Natural killer cell treated with Interleukin-12 subunit alpha and Interleukin-12 subunit beta and Interleukin-15 and Interleukin-18, amount 100 ng/mL, for 72 hours (primary cell): ENCODE measurements at regions not wholly inside any gene's neighbourhood (a gene's known extent, or its start where the extent isn't known, plus 50 kb on each side); places are given as distances from the start of the nearest gene placed in this dataset.

Source experiments
- ATAC-seq, 2 donors: fragments of 150-1000 bp; cut with Tn5 transposase in 1 of 2; sonication (Bioruptor Pico), chemical (Tn5 transposase) in 1 of 2; 2 replicates each; pipeline ENCODE4 v1.10.0; 2021
- DNase-seq: peaks from one replicate; pipeline ENCODE4 v3.0.0; 2022; ENCODE audit warnings: low spot score
- H3K27ac Mint-ChIP-seq, 2 donors: 1 replicate in 1 of 2; 2 replicates in 1 of 2; pipeline ENCODE4 v1.8.0; 2022; ENCODE audit warnings: mixed read lengths in 2 of 2, mild to moderate bottlenecking in 1 of 2, moderate library complexity in 1 of 2
- H3K27me3 Mint-ChIP-seq, 2 donors: 1 replicate in 1 of 2; 2 replicates in 1 of 2; pipeline ENCODE4 v1.8.0; 2022; ENCODE audit warnings: mixed read lengths in 2 of 2
- H3K36me3 Mint-ChIP-seq: one replicate; pipeline ENCODE4 v1.8.0; 2022; ENCODE audit warnings: mixed read lengths
- H3K4me1 Mint-ChIP-seq, 2 donors: 1 replicate in 1 of 2; 2 replicates in 1 of 2; pipeline ENCODE4 v1.8.0; 2022; ENCODE audit warnings: low read depth in 2 of 2, mixed read lengths in 2 of 2, mild to moderate bottlenecking in 1 of 2
- H3K4me3 Mint-ChIP-seq: one replicate; pipeline ENCODE4 v1.8.0; 2022; ENCODE audit warnings: mixed read lengths
- H3K9me3 Mint-ChIP-seq: 2 replicates; pipeline ENCODE4 v1.8.0; 2022; ENCODE audit warnings: mixed read lengths

DNA sequence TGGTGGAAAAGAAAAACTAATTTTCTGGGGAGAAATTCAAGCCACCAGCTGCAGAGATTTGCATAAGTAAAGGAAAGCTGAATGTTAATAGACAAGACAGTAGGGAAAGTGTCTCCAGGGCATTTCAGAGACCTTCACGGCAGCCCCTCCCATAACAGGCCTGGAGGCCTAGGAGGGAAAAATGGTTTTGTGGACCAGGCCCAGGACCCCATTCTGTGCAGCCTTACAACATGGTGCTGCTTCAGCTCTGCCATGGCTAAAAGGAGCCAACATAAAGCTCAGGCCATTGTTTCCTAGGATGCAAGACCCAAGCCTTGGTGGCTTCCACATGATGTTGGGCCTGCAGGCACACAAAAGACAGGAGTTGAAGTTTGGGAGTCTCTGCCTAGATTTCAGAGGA is 697.1 kb downstream of the SOCS6 start:
- Mint-ChIP-seq H3K27me3 (no peaks in the 10 kb centered on the region), H3K36me3 (no peaks in the 10 kb centered on the region), H3K27ac (no peak overlapping the region), H3K4me1 (no peaks in the 10 kb centered on the region), H3K4me3 (no peak overlapping the region), H3K9me3 (peaks cover 15% of the 10 kb centered on the region)
- ATAC-seq (no peak), DNase-seq (no peak)

DNA sequence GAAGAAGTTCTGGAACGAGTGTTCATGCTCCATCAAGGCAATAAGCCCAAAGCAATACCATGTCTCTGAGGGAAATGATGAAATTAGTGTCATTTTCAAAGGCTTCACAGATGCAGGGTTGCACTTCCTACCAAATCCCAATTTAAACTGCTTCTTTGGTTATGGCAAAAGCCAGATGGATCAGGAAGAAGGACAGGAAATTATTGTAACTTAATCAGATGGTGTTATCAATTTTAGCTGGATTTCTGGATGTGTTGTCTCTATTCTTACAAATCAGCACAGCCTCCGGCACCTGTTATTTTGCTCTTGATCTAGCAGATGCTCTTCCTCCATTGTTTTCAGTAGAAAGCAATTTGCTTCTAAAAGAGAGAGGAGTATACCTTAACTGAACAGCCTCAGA is 693.4 kb downstream of the SOCS6 start:
- Mint-ChIP-seq H3K9me3 (peaks cover 16% of the 10 kb centered on the region), H3K4me3 (no peak overlapping the region), H3K4me1 (no peaks in the 10 kb centered on the region), H3K27ac (no peak overlapping the region), H3K36me3 (no peaks in the 10 kb centered on the region), H3K27me3 (no peaks in the 10 kb centered on the region)
- DNase-seq (no peak), ATAC-seq (no peak)

DNA sequence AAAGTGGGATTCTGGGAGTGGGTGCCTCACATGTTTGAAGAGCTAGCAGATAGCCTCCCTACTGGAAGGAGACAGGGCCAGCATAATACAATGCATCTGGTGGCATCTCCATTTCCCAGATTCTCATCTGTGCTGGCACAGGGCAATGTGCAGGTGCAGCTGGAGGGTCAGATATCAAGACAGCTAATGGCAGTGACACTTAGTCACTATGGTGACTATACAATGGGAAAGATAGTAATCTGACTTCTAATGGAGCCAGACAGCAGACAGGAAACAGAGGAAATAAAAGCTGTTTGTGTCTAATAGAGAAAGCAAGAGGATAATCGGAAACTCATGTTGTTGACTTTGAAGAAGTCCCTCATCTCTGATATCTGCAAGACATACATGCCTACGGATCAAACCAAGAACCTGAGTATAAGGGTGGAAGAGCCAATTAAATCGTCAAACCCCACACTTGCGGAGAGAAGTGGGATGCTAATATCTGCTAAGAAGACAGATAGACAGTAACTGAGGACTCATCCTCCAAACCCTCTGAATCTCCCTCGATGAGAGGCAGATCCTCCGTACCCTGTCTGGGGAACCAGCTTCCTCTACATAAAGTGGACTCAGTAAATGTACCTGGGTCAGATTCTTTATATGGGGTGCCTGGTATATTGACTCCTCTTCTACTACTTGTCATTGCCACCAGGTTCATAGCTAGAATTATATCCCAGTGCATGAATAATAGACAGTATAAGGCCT is 692.7 kb downstream of the SOCS6 start:
- no peaks in the 10 kb centered on the region for H3K36me3 Mint-ChIP-seq
- H3K4me3 Mint-ChIP-seq, result no peak overlapping the region
- H3K9me3 Mint-ChIP-seq, result peaks cover 19% of the 10 kb centered on the region
- DNase-seq (no peak), ATAC-seq (no peak)
- no peaks in the 10 kb centered on the region for H3K4me1 Mint-ChIP-seq
- H3K27me3 Mint-ChIP-seq, result no peaks in the 10 kb centered on the region
- H3K27ac Mint-ChIP-seq, result no peak overlapping the region

DNA sequence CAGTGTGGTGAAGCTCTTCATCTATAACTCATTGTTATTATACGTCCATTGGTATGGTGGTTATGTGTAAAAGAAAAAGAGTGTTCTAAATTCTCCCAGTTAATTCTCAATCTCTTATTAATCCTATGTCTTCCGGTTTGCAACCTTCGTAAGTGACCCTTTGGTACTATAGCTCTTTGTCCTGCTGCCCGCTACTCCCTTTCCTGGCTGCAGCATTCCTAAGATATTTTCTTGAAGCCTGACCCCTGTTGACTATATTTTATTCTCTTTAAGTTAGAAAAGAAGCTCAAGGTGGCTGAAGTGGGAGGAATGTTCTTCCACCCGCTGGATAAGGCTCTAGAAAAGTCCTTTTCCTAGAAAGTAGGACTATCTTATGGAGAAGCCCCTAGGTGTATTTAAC is 684.8 kb downstream of the SOCS6 start:
- H3K9me3 Mint-ChIP-seq, result peaks cover 25% of the 10 kb centered on the region
- H3K4me3 Mint-ChIP-seq, result no peak overlapping the region
- ATAC-seq (no peak), DNase-seq (no peak)
- H3K36me3 Mint-ChIP-seq, result no peaks in the 10 kb centered on the region
- no peak overlapping the region for H3K27ac Mint-ChIP-seq
- H3K27me3 Mint-ChIP-seq, result no peaks in the 10 kb centered on the region
- no peaks in the 10 kb centered on the region for H3K4me1 Mint-ChIP-seq

DNA sequence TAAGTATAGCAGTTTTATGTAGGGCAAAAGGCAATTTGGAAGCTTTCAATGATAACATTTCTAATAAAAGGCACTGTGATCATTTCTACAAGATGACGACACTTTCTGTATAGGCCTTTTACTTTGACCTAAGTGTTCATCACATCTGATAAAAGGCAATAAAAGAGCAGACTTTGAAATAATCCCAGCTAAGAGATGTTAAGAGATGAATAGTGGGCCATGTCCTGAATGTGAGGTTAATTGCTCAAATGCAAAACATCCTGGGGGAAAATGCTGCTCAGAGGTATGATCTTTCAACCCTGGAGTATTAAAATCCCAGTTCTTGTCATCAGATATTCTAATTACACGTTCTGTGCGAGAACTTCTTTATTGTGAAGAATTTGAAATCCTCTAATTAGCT is 677.6 kb downstream of the SOCS6 start:
- Mint-ChIP-seq H3K27me3 (no peaks in the 10 kb centered on the region), H3K36me3 (no peaks in the 10 kb centered on the region), H3K9me3 (peaks cover 11% of the 10 kb centered on the region), H3K4me1 (no peaks in the 10 kb centered on the region), H3K27ac (no peak overlapping the region), H3K4me3 (no peak overlapping the region)
- DNase-seq (no peak), ATAC-seq (no peak)

DNA sequence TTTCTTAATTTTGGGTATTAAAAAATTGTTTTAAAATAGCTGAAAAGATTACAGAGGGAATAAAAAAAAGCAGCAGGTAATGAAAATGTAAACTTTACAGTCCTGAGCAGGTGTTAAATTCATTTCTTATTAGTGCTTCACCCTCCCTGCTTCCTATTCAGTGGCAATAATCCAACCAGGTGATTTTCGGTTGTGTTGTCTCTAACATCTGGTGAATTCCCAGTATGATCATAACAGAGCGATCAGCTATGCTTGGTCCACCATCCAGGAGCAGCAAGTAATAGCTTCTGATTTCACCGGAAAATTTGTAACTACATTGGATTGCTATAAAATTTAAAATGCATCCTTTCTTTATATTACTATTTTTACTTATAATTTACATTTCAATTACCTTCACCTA is 673.1 kb downstream of the SOCS6 start:
- no peaks in the 10 kb centered on the region for H3K4me1 Mint-ChIP-seq
- H3K4me3 Mint-ChIP-seq, result no peak overlapping the region
- H3K36me3 Mint-ChIP-seq, result no peaks in the 10 kb centered on the region
- H3K27me3 Mint-ChIP-seq, result no peaks in the 10 kb centered on the region
- H3K27ac Mint-ChIP-seq, result no peak overlapping the region
- H3K9me3 Mint-ChIP-seq, result no peaks in the 10 kb centered on the region
- ATAC-seq (no peak), DNase-seq (no peak)

DNA sequence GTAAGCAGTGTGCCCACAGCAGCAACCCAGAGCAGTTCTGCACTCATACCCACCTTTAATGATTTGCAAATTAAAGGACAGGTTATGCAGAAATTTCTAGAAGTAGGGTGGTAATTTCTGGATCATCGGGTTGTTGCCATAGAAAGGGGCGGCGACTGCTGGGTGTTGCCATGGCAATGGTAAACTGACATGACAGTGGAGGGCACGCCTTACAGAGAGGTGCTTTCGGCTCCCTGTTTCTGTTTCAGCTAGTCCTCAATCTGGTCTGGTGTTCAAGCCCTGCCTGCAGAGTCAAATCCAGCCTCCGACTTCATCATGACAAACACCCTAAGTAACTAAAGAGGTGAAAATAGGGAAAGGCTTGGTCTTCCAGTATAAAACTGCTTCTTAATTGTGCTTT is 667.7 kb downstream of the SOCS6 start:
- H3K27me3 Mint-ChIP-seq, result no peaks in the 10 kb centered on the region
- no peak overlapping the region for H3K4me3 Mint-ChIP-seq
- DNase-seq (no peak), ATAC-seq (no peak)
- no peaks in the 10 kb centered on the region for H3K36me3 Mint-ChIP-seq
- peaks cover 3% of the 10 kb centered on the region for H3K9me3 Mint-ChIP-seq
- H3K27ac Mint-ChIP-seq, result no peak overlapping the region
- H3K4me1 Mint-ChIP-seq, result no peaks in the 10 kb centered on the region

DNA sequence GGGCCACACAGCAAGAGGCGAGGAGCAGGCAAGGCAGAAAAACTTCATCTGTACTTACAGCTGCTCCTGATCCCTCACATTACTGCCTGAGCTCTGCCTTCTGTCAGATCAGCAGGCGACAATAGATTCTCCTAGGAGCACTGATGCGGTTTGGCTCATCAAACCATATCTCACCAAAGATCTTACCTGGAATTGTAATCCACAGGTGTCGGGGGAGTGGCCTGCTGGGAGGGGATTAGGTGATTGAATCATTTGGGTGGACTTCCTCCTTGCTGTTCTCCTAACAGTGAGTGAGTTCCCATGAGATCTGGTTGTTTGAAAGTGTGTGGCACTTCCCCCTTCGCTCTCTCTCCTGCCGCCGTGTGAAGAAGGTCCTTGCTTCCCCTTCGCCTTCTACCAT is 647.3 kb downstream of the SOCS6 start:
- DNase-seq (no peak), ATAC-seq (no peak)
- Mint-ChIP-seq H3K27me3 (no peaks in the 10 kb centered on the region), H3K27ac (no peak overlapping the region), H3K36me3 (no peaks in the 10 kb centered on the region), H3K4me1 (no peaks in the 10 kb centered on the region), H3K4me3 (no peak overlapping the region), H3K9me3 (peaks cover 3% of the 10 kb centered on the region)

DNA sequence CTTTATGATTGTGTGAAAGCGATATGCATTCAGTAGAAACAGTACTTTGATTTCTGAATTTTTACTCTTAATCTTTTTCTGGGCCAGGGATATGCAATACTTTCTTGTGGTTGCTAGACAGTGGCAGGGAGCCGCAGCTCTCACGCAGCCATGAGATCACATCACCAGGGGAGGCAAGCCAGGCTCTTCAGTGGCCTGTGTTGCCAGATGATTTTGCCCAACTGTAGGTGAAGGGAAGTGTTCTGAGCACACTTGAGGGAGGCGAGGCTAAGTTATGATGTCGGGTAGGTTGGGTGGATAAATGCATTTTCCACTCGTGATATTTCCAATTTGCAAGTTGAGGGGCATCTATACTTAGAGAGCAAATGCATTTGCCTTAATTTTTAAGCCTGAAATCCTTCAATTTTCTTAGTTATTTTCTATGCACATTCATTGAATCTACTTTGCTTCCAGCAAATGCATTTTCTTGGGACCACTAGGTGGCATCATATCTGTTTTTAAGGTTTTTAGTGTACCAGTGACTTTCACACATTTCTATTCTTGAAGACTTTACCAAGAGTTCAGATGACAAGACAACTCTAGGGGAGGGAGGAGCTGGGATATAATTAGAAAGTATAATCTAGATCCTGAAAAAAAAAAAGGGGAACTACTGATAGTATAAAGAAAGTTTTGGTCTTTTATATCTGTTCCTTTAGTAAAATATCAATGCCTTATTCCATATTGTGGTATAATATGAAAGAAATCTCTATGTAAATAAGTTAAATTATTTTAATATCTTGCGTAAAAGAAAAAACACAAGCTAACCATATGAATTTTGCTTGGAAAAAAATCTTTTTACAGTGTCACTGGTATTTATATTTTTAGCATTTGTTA is 643.3 kb downstream of the SOCS6 start:
- H3K27me3 Mint-ChIP-seq, result no peaks in the 10 kb centered on the region
- H3K9me3 Mint-ChIP-seq, result peaks cover 3% of the 10 kb centered on the region
- H3K4me3 Mint-ChIP-seq, result no peak overlapping the region
- DNase-seq (no peak), ATAC-seq (no peak)
- H3K27ac Mint-ChIP-seq, result no peak overlapping the region
- H3K36me3 Mint-ChIP-seq, result no peaks in the 10 kb centered on the region
- H3K4me1 Mint-ChIP-seq, result no peaks in the 10 kb centered on the region

DNA sequence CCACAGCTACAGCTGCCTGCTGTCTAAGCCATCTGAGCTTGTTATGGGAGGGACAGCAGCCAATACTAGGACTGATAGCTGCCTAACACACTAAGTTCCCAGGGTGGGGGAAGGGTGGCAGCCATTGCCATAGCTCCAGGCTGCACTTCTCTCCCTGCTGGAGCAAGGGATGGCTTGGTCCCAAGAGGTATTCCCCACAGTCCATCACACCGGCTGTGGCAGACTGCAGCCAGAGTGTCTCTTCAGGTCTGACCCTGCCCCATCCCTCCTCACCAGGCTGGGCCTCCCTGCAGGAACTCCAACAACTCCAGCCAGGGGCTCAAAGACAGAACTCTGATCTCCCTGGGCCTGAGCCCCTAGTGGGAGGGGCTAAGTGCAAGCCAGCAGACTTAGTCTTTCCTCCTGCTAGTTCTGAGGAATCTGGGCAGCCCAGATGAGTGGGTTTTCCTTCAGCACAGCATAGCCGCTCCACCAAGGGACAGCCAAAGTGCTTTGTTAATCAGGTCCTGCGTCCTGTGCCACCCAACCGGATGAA is 632.1 kb downstream of the SOCS6 start:
- Mint-ChIP-seq H3K36me3 (no peaks in the 10 kb centered on the region), H3K4me1 (no peaks in the 10 kb centered on the region), H3K9me3 (peaks cover 14% of the 10 kb centered on the region), H3K27ac (no peak overlapping the region), H3K4me3 (no peak overlapping the region), H3K27me3 (no peaks in the 10 kb centered on the region)
- DNase-seq (no peak), ATAC-seq (no peak)

DNA sequence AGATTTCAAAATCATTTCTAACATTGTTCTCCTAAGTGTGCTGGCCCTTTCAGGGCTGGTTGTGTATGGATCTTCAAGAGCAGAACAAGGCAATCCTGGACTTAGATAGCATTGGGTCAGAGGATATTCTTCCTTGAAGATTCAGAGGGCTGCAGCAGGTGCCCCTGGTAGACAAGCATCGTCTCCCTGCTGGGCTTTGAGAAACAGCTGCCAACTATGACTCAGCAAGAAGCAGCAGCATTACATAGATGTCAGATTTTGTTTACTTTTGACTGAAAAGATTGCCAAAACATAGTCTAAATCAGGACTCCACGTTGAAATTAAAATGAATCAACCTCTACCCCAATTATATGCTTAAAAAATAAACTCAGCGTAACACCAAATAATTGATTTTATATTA is 618.8 kb downstream of the SOCS6 start:
- ATAC-seq (no peak), DNase-seq (no peak)
- no peaks in the 10 kb centered on the region for H3K4me1 Mint-ChIP-seq
- no peak overlapping the region for H3K27ac Mint-ChIP-seq
- no peaks in the 10 kb centered on the region for H3K36me3 Mint-ChIP-seq
- no peaks in the 10 kb centered on the region for H3K27me3 Mint-ChIP-seq
- H3K4me3 Mint-ChIP-seq, result no peak overlapping the region
- peaks cover 6% of the 10 kb centered on the region for H3K9me3 Mint-ChIP-seq

DNA sequence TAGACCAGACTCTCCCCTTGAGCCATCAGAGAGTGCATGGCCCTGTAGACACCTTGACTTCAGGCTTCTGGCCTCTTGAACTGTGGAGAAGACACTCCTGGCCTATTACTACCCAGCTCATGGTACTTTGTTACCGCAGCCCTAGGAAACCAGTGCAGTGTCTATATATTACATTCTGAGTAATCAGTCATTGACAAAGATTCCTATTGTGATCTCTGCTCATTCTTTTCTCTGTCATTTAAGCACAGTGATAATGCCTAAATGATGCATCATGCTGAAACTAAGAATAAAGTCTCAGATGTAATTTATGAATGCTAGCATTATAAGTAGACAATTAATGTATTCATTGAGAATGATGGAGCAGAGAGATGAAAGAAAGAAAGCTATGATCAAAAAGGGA is 603.5 kb downstream of the SOCS6 start:
- Mint-ChIP-seq H3K36me3 (no peaks in the 10 kb centered on the region), H3K27ac (no peak overlapping the region), H3K9me3 (peaks cover 6% of the 10 kb centered on the region), H3K27me3 (no peaks in the 10 kb centered on the region), H3K4me3 (no peak overlapping the region), H3K4me1 (no peaks in the 10 kb centered on the region)
- no peak for DNase-seq
- ATAC-seq, result no peak

DNA sequence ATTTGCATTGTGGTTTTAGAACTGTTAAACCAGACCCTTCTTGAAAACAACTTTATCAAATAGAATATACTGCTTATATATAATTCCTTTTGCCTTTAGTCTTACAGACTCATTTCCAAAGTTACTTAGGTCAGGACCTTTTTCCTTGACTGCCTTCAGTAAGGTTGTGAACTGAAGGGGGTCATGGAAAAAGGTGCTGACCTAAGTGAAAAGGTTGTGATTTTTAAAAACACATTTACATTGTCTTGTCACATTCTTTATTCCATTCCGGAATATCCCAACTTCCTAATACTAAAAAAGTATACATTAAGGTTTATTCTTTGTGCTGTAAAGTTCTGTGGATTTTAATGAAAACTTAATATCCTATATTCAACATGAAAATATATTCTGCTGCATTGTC is 581.4 kb downstream of the SOCS6 start:
- H3K9me3 Mint-ChIP-seq, result peaks cover 4% of the 10 kb centered on the region
- DNase-seq (no peak), ATAC-seq (no peak)
- H3K27ac Mint-ChIP-seq, result no peak overlapping the region
- no peak overlapping the region for H3K4me3 Mint-ChIP-seq
- no peaks in the 10 kb centered on the region for H3K36me3 Mint-ChIP-seq
- no peaks in the 10 kb centered on the region for H3K27me3 Mint-ChIP-seq
- no peaks in the 10 kb centered on the region for H3K4me1 Mint-ChIP-seq

DNA sequence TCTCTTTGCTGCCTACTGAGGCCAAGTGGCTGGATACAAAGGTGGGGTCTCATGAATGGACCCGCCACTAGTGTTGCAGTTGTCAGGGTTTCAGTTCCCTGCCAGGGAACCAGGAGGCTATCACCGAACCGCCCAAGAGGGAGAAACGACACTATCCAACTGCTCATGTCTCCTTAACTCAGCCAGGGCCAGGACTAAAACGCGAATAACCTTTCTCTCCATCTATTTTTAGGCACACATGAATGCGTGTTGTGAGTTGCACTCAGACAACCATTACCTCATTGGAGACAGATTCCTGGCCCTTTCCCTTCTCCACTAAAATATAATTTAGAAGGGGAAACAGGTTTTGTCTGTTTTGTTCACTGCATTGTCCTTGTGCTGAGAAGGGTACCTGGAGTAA is 559.5 kb downstream of the SOCS6 start:
- H3K4me3 Mint-ChIP-seq, result no peak overlapping the region

More for the DNA sequence above, 559.5 kb downstream of the SOCS6 start:
- ATAC-seq (no peak), DNase-seq (no peak)
- Mint-ChIP-seq H3K36me3 (no peaks in the 10 kb centered on the region), H3K9me3 (no peaks in the 10 kb centered on the region), H3K27me3 (no peaks in the 10 kb centered on the region), H3K4me1 (no peaks in the 10 kb centered on the region), H3K27ac (no peak overlapping the region)
